ENCODE measurements at regions not wholly inside any gene's neighbourhood (a gene's known extent, or its start where the extent isn't known, plus 50 kb on each side); places are given as distances from the start of the nearest gene placed in this dataset.

DNA sequence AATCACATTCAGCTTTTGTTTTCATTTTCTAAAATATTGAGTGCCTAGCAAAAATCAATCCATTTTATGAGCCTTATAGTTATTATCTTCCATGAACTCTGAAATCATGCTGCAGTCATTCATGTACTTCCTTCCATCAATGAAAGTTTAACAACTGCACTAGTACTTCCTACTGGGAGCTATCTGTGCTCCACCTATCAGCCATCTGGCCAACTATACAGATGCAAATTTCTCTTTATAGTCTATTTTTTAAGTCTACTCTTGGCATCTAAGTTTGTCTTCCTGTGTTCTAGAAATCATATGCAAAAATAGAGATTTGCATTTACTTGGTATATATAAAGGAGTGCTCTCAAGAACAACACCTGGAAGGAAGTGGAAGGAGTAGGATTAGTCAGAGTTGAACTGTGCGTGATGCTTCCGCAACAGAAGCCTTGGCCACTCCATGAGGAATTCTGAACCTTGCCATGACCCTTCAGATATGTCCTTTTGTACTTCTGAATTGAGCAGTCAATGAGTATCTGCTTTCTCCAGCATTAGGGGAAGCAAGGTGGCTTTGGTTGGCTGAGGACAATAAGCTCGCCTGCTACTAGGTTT, 403.2 kb upstream of the ADAMTS5 start:
- TF ChIP-seq EZH2 (IDR thresholded peaks at IDR 0.05; ENCODE audit: borderline replicate concordance, insufficient read depth, low read depth, low read length, poor library complexity, severe bottlenecking), result no peak
- no peak for TF ChIP-seq CTCF (IDR thresholded peaks at IDR 0.05)
